BE2C (cell line): ENCODE measurements at regions not wholly inside any gene's neighbourhood (a gene's known extent, or its start where the extent isn't known, plus 50 kb on each side); places are given as distances from the start of the nearest gene placed in this dataset.
"Not testable (repeated sequence)": the region's sequence is repeated elsewhere in the genome, so short reads cannot be mapped to it uniquely, and the experiment has no call there.

Experiments
- DNase-seq: peaks from one replicate; pipeline ENCODE4 v3.0.0-alpha.2; 2020
- H3K27me3 ChIP-seq: fragments of 250-450 bp; sonication (Bioruptor Pico); 2 replicates; pipeline ENCODE4 v1.5.1; 2020; ENCODE audit warnings: mild to moderate bottlenecking
- H3K36me3 ChIP-seq: fragments of 250-450 bp; sonication (Bioruptor Pico); 2 replicates; pipeline ENCODE4 v1.5.1; 2020; ENCODE audit warnings: mild to moderate bottlenecking
- H3K4me1 ChIP-seq: fragments of 250-450 bp; sonication (Bioruptor Pico); 2 replicates; pipeline ENCODE4 v1.5.1; 2020
- H3K4me3 ChIP-seq: 2 replicates; pipeline ENCODE4 v1.5.1; 2011; ENCODE audit warnings: low read depth, low read length
- H3K9me3 ChIP-seq: fragments of 250-450 bp; sonication (Bioruptor Pico); 2 replicates; pipeline ENCODE4 v1.5.1; 2020
- CTCF ChIP-seq: IDR thresholded peaks from 2 replicates; pipeline ENCODE4 v1.5.1; 2012; ENCODE audit warnings: mild to moderate bottlenecking, low read depth, low read length

- no peaks in the 10 kb centered on the region for H3K27me3 ChIP-seq
- no peak for TF ChIP-seq CTCF
- H3K4me3 ChIP-seq, result no peak overlapping the region
- no peak for DNase-seq
- H3K4me1 ChIP-seq, result no peaks in the 10 kb centered on the region
- H3K9me3 ChIP-seq, result no peaks in the 10 kb centered on the region
- H3K36me3 ChIP-seq, result no peaks in the 10 kb centered on the region
Measured at GRCh38 chr12:33533527-33533926, 93.9 kb upstream of the SYT10 start.

- no peak for DNase-seq
- Histone ChIP-seq H3K36me3 (no peaks in the 10 kb centered on the region), H3K4me1 (no peaks in the 10 kb centered on the region), H3K9me3 (no peaks in the 10 kb centered on the region; the same call in 1 of the 2 replicates), H3K27me3 (no peaks in the 10 kb centered on the region), H3K4me3 (no peak overlapping the region)
- TF ChIP-seq CTCF, result no peak
Measured at GRCh38 chr12:33536431-33536830, 96.8 kb upstream of the SYT10 start.

- H3K4me1 ChIP-seq, result no peaks in the 10 kb centered on the region
- H3K27me3 ChIP-seq, result no peaks in the 10 kb centered on the region
- H3K36me3 ChIP-seq, result no peaks in the 10 kb centered on the region
- H3K9me3 ChIP-seq, result no peaks in the 10 kb centered on the region; the same call in 1 of the 2 replicates
- H3K4me3 ChIP-seq, result no peak overlapping the region
- no peak for DNase-seq
- no peak for TF ChIP-seq CTCF
Measured at GRCh38 chr12:33546004-33546403, 106.4 kb upstream of the SYT10 start.

- no peak for DNase-seq
- Histone ChIP-seq H3K4me3 (no peak overlapping the region), H3K36me3 (no peaks in the 10 kb centered on the region), H3K27me3 (no peaks in the 10 kb centered on the region), H3K9me3 (no peaks in the 10 kb centered on the region), H3K4me1 (no peaks in the 10 kb centered on the region)
- TF ChIP-seq CTCF, result no peak
Measured at GRCh38 chr12:33547084-33547483, 107.5 kb upstream of the SYT10 start.

GRCh38 chr12:33550214-33550613, 110.6 kb upstream of the SYT10 start:
- DNase-seq, H3K27me3 ChIP-seq, H3K36me3 ChIP-seq: not testable (repeated sequence)

GRCh38 chr12:33551006-33551405, 111.4 kb upstream of the SYT10 start:
- no peak for DNase-seq
- no peak for TF ChIP-seq CTCF
- Histone ChIP-seq H3K4me3 (no peak overlapping the region), H3K4me1 (no peaks in the 10 kb centered on the region), H3K27me3 (no peaks in the 10 kb centered on the region), H3K36me3 (no peaks in the 10 kb centered on the region), H3K9me3 (no peaks in the 10 kb centered on the region)

More at GRCh38 chr12:33550214-33550613, 110.6 kb upstream of the SYT10 start:
- not testable (repeated sequence) for H3K4me3 ChIP-seq, H3K4me1 ChIP-seq, H3K9me3 ChIP-seq

GRCh38 chr12:33555128-33555527, 115.5 kb upstream of the SYT10 start:
- H3K9me3 ChIP-seq, result no peaks in the 10 kb centered on the region
- no peak for TF ChIP-seq CTCF
- no peaks in the 10 kb centered on the region for H3K36me3 ChIP-seq
- H3K27me3 ChIP-seq, result no peaks in the 10 kb centered on the region
- no peak for DNase-seq
- H3K4me1 ChIP-seq, result no peaks in the 10 kb centered on the region
- H3K4me3 ChIP-seq, result no peak overlapping the region
